CD4-positive, alpha-beta T cell treated with Interleukin-15 for 1 hour (primary cell): ENCODE measurements at regions not wholly inside any gene's neighbourhood (a gene's known extent, or its start where the extent isn't known, plus 50 kb on each side); places are given as distances from the start of the nearest gene placed in this dataset.
"Not testable (repeated sequence)": the region's sequence is repeated elsewhere in the genome, so short reads cannot be mapped to it uniquely, and the experiment has no call there.

Experiments used
- DNase-seq: peaks from one replicate; pipeline ENCODE4 v3.0.0-alpha.2; 2020

DNA sequence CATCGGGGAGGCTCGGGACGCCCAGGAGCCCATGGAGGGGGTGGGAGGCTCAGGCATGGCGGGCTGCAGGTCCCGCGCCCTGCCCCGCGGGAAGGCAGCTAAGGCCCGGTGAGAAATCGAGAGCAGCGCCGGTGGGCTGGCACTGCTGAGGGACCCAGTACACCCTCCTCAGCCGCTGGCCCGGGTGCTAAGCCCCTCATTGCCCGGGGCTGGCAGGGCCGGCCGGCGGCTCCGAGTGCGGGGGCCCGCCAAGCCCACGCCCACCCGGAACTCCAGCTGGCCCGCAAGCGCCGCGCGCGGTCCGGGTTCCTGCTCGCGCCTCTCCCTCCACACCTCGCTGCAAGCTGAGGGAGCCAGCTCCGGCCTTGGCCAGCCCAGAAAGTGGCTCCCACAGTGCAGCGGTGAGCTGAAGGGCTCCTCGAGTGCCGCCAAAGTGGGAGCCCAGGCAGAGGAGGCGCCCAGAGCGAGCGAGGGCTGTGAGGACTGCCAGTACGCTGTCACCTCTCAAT lies 195.0 kb upstream of the PIK3R1 start:
- not testable (repeated sequence) for DNase-seq

DNA sequence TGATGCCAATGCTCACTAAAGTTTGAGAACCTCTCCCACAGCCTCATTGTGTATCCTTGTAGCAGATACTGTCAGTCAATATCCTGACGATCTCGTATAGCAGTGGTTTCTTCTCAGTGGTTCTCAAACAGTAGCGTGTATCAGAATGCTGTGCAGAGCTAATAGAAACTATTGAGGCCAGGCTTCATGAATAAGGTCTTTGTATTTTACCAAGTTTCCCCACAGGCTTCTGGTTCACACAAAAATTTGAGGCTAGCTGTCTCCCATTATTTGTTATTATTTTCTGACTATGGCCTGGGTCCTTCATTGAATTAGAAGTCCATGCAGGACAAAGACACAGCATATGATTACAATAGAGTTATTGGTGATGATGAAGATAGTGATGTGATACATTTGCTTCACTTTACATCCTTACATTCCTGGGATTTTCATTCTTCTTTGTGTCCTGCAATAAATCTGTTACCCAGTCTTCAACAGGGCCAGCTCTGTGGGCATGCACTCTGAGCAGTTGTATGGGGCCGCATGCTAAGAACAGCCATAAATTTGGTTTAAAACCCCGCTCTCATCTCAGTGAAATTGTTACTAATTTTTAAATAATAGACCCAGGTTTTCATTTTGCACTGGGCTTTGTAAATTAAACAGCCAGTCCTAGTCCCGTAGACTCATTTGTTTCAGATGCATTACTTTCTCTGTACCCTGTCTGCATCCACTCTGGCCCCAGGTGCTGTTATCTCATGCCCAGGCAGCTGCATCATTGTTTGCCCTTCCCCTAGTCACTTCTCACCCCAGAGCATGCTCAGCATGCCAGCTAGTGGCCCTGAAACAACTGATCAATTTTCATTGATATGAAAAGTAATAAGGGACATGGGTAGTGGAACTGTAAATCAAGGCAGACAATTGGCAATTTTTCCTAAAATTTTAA lies 199.9 kb upstream of the PIK3R1 start:
- DNase-seq: no peak

DNA sequence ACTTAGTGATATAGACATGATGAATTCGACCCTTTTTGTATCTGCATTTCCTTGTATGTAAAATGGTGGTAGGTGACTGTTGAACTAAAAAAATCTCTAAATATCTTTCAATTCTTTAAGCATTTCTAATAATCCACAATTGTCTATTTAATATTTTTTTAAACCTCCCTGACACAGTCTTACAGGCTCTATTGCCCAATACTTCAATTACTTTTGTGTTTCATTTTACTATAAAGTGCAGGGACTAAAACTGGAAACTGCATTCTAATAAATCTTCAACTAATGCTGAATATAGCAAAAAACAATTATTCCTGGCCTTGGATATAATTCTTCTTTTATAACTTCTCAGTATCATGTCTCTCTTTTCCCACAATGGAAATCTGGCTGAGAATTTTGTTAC lies 202.7 kb upstream of the PIK3R1 start:
- DNase-seq: no peak

DNA sequence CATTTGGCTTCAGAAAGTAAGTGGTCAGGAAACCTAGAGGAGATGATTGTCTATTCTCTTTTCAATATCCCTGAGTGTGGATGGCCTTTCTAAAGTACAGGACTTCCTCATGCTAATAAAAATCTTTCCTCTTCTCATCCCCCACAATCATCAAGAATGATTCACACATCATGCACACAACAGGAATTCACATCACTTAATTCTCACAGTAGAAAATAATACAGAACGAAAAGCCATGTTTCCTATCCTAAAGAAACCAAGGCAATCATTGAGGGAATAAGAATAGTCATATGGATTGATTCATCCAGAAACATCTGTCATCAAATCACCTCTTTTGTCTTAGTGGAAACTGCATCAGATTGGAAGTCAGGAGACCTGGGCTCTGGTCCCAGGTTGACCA lies 203.1 kb upstream of the PIK3R1 start:
- DNase-seq: no peak

DNA sequence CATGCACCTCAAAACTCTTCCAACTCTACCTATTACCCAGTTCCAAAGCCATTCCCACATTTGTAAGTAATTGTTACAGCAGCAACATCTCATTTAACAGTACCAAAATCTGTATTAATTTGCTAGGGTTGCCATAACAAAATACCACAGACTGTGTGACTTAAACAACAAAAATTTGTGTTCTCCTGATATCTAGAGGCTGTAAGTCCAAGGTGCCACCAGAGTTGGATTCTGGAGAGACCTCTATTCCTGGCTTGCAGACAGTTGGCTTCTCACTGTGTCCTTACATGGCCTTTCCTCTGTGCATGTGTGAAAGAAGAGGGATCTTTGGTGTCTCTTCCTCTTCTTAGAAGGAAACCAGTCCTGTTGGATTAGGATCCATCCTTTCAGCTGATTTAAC lies 203.8 kb upstream of the PIK3R1 start:
- DNase-seq: no peak

DNA sequence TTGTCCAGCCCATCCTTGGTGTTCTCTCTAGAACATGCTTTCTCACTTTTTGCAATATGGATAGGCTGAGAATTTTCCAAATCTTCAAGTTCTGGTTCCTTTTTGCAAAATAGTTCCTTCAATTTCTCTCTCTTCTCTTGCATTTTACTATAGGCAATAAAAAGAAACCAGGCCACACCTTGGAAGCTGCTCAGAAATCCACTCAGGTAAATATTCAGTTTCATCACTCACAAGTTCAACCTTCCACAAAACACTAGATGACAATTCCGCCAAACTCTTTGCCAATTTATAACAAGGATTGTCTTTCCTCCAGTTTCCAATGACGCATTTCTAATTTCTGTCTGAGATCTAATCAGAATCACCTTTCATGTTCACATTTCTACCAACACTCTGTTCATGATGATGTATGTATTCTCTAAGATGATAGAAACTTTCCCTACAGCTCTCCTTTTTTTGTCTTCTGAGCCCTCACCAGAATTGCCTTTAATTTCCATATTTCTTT lies 204.2 kb upstream of the PIK3R1 start:
- DNase-seq: no peak

DNA sequence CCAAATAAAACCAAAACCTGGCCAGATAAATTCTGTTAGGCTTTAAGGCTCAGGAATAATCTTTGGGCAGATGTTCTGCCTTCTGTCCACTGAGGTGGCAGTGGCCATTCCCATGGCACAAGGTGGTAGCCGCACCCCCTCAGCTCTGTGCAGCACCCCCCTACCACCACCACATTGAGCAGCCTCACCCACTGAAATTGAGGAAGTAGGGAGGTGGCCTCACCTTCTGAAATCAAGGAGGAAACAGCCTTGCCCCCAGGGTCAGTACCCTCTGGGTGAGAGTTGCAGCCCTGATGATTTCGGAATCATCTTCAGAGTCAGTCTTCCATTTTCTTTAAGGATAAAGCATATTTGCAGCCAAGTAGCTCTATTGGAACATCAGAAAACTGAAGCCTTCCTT lies 204.8 kb upstream of the PIK3R1 start:
- DNase-seq: no peak

DNA sequence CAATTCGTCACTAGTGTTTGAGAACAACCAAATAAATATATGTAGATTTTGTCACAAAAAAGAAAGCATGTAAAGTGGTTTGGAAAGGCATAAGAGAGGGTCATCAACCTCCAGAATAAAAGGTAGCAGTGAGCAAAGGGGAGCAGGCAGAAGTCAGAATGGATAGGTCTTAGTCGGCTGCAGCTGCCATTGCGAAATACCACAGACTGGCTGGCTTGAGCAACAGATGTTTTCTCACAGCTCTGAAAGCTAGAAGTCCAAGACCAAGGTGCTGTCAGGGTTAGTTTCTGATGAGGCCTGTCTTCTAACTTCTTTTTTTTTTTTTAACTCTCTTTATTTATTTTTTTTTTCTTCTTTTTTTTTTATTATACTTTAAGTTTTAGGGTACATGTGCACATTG lies 208.1 kb upstream of the PIK3R1 start:
- DNase-seq: peak; percentile 46

DNA sequence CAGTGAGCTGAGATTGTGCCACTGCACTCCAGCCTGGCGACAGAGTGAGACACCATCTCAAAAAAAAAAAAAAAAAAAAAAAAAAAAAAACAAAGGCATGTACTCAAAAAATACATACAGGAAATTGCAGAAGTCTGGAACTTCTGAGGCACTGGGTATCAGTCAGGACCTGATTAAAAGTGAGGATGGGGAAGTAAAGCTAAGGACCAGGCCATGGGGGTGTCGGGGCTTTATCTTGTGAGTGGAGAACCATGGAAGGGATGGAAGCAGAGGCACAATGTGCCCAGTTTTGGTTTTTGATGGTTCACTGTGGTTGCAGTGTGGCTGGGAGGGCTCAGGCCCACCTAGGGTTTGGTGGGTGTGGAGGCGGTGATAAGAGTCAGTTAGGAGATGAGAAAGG lies 212.7 kb upstream of the PIK3R1 start:
- no peak for DNase-seq

DNA sequence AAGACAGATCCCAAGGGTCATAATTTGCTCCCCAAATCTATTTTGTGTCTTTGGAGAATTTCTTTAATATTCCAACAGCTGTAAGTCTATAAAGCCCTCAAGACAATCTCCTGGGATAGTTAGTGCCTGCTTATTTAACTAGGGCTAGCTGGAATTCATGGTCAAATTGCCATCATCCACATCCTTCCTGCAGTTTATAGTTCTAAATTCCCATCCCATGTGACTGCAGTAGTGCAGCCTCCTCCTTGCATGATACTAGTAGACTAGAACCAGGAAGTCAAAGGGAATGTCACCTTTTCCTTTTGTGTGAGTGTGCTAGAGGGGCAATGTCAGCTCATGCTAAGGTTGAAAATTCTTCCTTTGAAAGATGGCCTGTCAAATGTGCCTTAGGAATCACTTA lies 214.8 kb upstream of the PIK3R1 start:
- no peak for DNase-seq

DNA sequence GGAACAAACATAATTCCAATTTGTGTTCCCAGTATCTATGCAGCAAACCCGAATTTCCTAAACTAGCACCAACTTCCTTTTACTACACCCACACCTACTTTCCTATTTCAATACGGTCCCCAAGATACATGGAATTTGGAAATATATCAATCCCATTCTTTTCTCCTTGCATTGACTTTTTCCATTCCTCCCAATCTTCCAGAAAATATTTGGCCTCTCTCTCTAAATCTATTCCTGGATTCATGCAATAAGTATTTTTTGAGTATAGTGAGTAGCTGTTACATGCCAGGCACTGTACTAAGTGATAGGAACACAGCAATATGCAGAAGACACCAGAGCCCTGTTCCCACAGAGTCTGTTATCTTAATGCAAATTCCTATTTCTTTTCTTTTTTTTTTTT lies 216.2 kb upstream of the PIK3R1 start:
- no peak for DNase-seq

DNA sequence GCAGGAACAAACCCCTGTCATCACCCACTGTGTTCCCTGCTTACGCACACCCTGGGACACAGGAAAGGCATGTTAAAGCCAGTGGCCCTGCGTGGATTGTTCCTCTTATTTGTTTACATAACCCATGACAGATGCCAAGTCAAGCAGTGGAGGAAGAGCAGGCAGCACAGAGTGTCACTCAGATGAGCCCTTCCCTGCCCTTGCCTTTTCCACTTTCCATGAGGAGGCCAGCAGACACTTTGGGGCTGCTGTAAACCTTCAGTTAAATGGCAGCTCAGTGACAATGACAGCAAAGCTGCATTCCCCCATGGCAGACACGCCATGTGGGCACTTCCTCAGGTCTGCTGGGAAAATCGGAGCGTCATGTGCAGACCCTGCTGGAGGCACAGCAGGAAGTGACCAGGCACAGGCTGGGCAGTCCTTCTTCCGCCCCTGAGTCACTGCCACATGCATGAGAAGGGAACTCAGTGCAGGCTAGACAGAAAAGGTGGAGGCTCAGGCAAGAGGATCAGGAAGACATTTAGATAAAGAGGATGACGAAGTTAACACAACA lies 216.8 kb upstream of the PIK3R1 start:
- DNase-seq: peak; percentile 81

DNA sequence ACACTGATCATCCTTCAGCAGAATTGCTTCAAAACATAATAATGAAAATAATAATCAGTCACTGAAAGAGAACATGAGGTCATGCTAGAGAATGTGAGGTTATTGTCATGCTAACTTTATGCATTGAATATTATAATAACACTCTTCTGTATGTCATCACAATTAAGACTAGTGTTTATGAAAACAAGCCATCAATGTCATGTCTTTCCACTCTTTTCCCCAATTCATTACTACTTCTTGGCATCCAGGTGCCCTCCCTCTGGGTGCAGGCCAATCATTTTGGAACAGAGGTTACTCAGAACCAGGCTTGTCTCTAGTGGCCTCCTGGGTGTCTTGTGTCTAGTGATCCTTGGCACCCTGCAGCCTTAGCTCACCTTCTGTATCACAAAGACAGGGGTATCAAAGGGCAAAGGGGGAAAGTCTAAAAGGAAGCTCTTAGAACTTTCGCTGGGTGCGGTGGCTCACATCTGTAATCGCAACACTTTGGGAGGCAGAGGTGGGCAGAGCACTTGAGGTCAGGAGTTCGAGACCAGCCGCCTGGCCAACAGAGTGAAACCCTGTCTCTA lies 217.6 kb upstream of the PIK3R1 start:
- no peak for DNase-seq

DNA sequence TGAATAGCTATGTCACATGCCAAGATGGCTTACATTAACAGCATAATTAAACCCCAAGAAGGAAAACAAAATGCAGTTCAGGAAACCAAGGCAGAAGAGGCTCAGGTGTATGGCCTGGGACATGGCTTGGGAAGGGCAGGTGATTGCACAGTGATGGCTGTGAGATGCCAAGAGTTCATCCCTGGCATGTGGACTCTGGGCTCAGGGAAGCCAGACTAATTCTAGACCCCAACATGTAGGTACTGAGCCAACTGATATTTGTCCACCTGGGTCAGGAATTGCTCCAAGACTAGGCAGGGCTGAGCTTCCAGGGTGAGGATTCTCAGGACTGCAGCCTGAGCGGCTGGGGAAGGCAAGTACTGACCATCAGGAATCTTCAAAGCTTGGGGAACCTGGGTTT lies 218.4 kb upstream of the PIK3R1 start:
- DNase-seq: no peak

DNA sequence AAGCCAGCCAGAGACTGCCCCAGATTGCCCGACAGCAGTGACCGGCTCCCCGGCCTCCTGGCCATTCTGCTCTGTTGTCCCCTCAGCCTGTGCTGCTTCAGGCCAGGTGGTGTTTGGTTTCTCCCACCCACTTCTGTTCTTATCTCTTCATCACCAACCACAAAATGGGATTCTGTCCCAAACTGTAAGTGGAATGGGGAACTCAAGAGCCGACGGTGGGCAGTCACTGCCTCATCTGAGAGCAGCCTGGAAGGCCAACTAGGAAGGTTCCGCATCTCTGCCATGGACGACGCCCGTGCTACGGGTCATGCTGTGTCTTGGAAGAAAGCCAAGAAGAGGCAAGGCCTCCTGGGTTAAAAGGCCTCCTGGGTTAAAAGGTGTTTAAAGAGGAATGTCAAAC lies 219.0 kb upstream of the PIK3R1 start:
- no peak for DNase-seq

DNA sequence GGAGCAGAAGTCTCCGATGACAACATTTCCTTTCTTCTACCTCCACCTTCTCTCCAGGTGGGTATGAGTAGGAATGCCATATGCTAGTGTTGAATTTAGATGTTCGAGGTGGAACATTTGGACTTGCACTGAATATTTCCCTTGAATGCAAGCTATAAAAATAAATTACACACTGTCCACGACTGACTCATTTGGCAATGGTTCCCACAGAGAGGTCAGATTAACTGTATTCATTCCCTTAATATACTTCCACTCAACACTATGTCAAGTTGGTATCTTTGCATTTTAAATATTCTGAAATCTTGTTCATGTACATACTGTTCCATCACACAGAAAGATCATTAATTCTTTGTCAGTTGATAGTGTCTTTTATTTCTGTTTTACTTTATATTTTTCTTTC lies 222.6 kb upstream of the PIK3R1 start:
- no peak for DNase-seq

DNA sequence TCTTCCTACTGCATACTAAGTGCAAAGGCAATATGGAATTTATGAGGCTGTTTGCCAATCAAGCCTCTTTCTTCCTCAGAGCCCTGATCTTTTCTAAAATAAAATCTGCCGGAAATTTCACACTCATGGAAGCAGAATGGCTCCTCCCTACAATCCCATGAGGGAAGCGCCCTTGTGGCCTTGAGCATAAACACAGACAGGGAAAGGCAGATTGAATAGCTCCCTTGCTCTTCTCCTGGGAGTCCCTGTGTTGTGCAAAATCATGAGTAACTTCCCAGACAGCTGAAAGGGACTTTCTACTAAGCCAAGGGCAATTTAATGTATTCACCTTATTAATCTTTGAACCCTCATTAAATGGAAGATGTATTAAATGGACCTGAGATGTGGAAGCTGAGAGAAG lies 226.1 kb upstream of the PIK3R1 start:
- DNase-seq: no peak

DNA sequence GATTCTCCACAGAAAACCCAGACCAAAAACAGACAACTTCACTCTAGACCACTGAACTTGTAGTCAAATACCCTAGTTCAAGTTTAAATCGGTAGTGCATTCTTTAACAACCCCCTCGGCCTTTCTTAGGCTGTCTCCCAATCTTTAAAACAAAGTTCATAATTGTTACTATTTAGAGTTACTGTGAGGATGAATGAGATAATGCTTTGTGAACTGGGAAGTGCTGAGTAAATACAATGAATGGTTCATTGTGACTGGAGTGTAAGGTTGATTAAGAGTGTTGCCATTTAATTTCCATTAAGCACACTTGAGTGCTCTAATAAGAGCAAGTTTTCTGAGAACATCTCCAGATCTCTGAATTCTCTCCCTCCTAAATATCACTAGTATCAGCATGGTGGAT lies 228.8 kb upstream of the PIK3R1 start:
- DNase-seq: no peak

DNA sequence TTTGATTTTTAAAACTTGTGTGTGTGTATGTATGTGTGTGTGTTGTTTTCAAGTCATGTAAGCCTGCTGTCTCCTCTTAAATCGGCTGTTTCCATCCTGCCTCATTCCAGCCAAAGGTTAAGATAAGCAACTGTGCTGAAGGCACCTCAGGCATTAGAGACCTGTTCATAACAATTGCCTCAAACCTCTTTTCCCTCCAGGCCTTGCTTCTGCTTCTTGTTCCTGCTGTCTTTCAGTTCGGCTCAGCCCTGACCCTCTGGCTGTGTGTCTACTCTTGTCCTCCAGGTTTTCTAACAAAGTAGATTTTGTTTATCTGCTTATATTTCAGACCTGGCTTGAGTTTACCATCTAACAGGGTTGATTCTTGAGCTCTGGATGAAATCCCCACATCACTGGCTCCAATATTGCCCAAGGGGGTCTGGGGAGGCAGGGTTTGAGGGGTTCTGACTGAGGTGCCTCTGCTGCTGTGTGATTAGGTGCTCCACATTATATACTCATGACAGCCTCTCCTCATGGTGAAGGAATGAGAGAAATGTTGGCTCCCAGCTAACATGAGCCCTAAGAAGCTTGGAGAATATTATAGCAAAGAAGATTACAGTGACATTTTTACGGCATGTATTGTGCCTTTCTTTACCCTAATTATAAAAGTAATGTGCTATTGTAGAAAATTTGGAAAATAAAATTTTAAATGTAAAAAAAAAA lies 229.7 kb upstream of the PIK3R1 start:
- no peak for DNase-seq

DNA sequence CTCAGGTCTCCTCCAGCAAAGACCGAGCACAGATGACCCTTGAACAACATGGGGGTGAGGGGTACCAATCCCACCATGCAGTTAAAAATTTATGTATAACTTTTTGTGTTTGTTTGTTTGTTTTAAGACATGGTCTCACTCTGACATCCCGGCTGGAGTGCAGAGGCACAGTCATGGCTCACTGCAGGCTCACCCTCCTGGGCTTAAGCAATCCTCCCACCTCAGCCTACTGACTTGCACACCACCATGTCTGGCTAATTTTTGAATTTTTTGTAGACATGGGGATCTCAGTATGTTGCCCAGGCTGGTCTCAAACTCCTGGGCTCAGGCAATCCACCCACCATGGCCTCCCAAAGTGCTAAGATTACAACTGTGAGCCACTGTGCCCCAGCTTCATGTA lies 231.0 kb upstream of the PIK3R1 start:
- no peak for DNase-seq

DNA sequence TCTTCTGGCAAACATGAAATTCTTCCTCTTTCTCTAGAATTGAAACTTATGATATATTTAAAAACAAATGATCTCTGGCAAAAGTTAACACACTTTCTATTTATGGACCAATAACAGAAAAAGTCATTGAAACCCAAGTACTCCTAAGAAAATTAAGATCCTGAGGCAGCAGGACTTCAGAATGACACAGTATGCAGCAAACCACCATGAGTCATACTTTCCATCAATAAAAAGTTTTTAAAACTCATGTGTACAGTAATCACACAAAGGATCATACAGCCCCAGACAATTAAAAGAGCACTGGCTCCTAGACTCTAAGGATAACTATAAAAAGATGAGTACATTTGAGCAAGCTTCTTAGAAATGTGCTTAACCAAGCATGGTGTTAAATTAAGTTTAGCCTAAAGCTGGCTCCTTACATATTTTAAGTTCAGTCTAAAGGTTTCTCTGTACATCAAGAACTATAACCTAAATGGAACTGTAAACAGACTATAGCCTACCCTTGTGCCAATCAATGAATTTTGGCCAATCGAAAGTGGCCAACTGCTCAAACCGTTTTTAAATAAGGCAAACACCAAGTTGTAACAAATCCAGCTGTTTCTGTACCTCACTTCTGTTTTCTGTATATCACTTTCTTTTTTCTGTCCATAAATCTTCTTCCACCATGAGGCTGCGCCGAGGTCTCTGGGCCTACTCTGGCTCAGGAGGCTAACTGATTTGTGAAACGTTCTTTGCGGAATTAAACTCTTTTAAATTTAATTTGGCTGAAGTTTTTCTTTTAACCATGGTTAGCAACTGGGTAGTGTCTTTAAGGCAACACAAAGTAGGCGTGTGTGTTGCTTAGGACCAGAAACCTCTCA lies 232.1 kb upstream of the PIK3R1 start:
- DNase-seq: no peak

DNA sequence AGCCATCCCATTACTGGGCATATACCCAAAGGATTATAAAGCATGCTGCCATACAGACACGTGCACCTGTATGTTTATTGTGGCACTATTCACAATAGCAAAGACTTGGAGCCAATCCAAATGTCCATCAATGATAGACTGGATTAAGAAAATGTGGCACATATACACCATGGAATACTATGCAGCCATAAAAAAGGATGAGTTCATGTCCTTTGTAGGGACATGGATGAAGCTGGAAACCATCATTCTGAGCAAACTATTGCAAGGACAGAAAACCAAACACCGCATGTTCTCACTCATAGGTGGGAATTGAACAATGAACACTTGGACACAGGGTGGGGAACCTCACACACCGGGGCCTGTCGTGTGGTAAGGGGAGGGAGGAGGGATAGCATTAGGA lies 233.4 kb upstream of the PIK3R1 start:
- DNase-seq: not testable (repeated sequence)
